Right ventricle myocardium inferior (tissue), 1 donor: ENCODE measurements at regions not wholly inside any gene's neighbourhood (a gene's known extent, or its start where the extent isn't known, plus 50 kb on each side); places are given as distances from the start of the nearest gene placed in this dataset.

ENCODE experiments used
- ATAC-seq: fragments of 200-7000 bp; cut with Tn5 transposase; one replicate; pipeline ENCODE4 v1.9.1; 2020; ENCODE audit warnings: mild to moderate bottlenecking, moderate library complexity
- DNase-seq: peaks from one replicate; pipeline ENCODE4 v3.0.0; 2021; ENCODE audit errors: missing footprints
- intact Hi-C: fragments of 100-400 bp; cut with DNase I; formaldehyde crosslinking; loops from one replicate; pipeline ENCODE4 v1.11.0; 2022
- donor health status: DM: no; HTN: yes; CAD: no; lungs with severe emphysema.

DNA sequence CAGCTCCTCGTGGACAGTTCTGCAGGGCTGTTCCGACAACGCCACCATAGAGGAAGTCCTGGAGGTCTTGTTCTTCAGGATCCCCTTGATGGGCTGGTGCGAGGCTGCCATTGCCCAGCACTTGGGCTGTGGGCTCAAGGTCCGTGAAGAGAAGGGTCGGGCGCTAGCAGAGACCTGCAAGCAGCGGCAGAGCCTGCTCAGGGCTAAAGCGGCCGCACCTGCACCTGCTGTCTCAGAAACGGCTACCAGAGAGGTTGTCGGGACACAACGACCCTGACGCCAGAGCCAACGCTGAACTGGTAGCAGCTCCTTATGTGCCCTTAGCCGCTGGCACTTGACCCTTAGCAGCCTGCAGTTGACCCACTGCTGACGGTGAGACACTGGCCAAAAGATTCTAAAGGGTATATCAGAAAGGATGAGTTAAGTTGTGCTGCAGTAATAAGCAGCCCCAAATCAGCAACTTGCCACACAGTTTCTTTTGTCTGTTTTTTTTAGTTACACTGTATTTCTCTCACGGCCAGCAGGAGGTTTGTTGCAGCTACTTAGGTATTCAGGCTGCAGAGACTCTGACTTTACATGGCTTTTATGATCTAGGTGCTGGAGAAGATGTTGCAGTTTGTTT lies 55.5 kb upstream of the ST6GAL2 start:
- ATAC-seq (no peak), DNase-seq (no peak)
- intact Hi-C loops = no loop called here

DNA sequence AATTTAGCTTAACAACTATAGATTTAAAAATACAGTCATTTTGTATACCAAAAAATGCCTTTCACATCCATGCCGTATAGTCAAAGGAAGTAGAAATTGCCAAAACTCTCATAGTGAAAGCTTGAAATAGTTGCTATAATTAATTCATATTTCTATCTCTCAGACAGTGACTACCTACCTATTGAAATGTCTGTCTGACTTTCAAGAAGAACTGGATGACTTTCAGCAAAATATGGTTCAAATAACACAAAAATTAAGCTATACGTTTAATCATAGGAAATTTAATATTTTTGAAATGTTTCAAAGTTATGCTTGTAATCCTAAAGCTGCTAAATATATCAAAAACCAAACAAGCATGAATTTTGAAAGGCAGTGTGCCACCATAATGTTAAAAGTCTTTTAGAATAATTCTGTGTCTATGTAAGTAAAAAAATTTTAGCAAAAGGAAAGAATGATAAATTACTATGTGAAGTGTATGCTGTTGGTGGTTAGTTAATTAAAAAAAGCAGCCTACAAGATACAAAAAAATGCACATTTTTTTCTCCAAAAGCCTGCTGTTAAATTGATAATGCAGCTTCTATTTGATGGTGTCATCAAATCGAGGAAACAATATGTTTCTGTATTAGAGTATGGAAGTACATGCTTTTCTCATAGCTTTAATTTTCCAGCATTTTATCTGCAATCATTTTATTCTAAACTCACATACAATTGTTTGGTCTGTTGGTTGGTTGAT lies 57.7 kb upstream of the ST6GAL2 start:
- intact Hi-C loops = no loop called here
- DNase-seq (no peak), ATAC-seq (no peak)

DNA sequence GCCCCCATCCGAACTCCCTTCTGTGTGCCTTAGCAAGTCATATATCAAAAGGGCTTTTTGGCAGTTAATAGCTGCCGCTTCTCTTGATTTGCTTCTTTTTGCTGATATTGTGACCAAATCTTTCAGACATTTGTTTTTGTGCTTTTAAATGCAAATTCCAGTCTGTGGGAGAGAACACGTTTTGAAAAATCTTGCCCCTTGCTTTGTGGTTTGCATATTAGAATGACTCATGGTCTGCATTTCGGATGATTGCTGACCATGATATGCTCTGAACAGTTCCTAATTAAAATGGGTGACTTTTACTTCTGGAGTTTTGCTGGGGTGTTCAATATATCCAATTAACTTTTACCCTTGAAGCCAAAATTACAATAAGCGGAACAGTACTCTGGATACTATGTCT lies 58.2 kb upstream of the ST6GAL2 start:
- no peak for DNase-seq
- ATAC-seq = no peak
- intact Hi-C loops = no loop called here

DNA sequence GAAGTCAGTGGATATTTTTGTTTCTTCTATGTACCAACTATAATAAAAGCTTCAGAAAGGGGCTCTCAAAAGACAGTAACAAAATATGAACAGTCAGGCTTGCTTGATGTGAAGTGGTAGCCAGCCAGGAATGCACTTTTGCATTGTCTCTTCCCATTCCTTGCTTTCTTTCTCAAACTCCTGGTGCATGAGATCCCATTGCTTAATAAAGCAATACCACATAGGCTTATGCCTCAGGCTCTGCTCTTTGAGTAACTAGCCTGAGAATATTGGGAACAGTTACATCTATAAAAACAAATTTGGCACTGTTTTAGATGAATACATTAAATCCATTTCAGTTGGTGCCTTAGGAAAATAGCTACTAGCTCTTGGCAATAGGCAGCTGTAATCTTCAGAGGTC lies 62.6 kb upstream of the ST6GAL2 start:
- intact Hi-C loops = no loop called here
- ATAC-seq (no peak), DNase-seq (no peak)

DNA sequence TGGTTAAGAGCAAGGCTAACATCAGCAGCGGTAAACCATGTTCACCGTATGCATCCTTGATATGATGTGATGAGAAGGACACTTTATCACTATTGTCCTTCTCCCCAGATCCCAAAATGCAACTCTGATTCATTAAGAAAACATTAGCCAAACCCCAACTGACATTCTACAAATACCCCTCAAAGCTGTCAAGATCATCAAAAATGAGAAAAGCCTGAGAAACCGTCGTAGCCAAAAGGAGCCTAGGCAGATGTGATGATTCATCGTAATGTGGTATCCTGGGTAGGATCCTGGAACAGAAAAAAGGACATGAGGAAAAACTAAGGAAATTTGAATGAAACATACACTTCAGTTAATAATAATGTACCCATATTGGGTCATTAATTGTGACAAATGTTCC lies 67.3 kb upstream of the ST6GAL2 start:
- ATAC-seq (no peak), DNase-seq (no peak)
- intact Hi-C loops = no loop called here

DNA sequence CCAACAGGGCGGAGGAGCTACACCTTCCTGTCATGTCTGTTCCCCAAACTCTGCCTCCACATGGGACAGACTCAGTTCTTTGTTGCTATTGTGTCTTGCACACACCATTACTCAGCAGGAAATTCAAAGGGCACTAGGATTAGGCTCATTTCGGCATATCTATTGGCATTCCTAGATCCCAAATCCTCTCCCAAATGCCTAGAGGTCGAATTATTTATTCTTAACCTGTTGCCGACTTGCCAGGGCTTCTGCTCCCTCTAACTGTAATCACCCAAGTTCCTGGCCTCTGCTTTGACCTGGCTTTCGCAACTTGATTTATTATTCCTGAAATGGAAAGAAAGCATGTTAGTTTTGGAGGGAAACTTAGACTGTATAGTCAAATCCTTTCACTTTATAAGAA lies 67.8 kb upstream of the ST6GAL2 start:
- intact Hi-C loops = no loop called here
- ATAC-seq (no peak), DNase-seq (no peak)

DNA sequence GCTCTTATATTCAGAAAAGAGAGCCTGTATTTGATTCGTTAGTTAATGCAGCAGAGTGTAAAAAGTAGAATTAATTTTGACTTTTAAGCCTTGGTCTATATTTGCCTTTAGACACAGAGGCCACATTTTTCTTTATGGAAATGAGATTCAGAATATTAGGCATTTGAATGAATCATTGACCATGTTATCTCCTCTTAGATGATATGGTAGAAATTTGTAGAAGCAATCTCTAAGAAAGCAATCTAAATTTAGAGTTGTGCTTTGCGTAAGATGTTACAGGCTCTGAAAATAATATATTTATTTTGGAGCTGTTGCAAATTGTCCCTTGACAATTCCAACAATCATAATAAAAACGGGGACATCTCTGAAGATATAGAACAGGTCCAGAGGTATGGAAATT lies 68.3 kb upstream of the ST6GAL2 start:
- intact Hi-C loops = no loop called here
- no peak for DNase-seq
- ATAC-seq = no peak

DNA sequence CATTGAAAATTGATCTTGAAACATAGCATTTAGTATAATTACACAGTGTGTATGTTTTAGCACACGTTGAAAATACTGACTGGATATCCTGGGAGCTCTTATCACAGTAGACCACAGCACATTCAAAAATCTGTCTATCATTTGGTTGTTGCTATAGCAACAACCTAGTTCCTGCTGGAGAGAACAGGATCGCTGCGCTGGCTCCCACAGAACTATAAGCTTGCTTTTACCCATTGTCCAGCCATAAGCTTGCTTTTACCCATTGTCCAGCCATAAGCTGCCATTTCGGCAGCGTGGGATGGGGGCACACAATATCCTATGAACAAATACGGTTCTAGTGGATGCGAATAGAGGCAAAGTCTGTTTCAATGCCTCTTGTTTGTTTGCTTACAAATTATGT lies 70.4 kb upstream of the ST6GAL2 start:
- intact Hi-C loops = no loop called here
- no peak for ATAC-seq
- DNase-seq = no peak

DNA sequence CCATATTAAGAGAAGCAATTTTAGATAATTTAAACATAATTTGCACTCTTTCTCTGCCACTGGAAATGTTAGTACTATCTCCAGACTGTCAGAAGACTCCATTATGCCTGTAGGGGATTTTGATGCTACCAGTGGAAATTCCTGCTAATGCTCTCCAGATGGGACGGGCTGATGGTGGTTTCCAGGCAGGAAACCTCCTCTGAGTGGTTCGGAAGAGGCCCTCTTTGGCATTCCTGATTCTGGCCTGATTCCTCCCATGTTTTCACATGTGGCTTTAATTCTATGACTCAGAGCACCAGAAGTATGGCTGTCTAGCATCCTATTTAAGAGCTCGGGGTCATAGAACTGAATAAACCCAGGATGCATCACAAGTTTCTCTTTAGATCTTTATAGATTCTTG lies 70.9 kb upstream of the ST6GAL2 start:
- intact Hi-C loops = no loop called here
- DNase-seq (no peak), ATAC-seq (peak; percentile 37)

DNA sequence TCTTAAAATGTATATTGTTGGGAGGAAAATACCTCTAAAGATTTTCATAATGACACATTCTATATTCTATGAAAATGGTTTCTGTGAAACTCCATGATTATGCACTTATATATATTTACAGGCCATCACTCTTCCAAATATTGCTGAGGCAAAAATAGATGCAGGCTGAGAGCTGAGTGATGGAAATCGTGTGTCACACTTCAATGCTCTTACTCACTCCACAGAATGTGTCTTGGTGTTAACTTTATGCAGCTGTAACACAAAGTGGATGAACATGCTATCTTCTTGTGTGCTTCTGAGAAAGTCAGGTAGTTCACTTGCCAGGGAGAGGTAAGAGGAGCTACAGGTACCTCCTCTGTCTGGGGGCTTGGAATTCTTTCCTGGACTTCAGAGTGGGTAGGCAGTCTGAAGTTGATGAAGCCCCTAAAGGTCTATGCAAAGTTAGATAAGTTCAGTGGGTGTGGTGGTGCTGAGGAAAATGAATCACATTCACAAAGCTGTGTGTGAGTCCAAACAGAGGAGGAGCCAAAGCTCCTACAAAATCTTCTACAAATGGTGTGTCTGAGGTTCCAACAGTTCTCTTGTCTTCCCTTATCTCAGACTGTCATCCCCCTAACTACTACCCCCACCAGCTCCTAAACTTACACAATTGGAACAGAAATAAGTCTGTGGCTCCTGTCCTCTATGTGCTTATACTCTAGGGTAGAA lies 74.2 kb upstream of the ST6GAL2 start:
- no peak for DNase-seq
- intact Hi-C loops = no loop called here
- no peak for ATAC-seq

DNA sequence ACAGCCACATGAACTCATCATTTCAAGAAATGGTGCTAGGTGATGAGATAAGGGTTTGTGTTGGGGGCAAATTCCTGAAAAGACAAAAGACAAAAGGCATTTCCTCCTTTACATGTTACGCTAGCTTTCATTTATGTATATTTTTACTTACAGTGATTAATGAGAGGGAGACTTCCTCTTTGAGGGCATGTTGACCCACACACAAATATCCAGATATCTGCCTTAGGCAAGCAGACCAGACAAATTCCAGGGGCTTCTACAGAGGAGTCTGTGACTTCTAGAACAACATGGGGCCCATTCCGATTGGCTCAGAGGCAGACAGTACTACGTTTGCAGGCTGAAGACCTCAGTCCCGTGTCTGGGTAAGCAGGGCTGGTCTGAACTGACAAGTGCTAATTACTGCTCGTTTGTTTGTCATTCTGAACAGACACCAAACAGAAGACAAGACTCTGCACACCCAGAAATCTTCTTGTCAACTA lies 74.8 kb upstream of the ST6GAL2 start:
- DNase-seq = no peak
- no peak for ATAC-seq
- intact Hi-C loops = no loop called here

DNA sequence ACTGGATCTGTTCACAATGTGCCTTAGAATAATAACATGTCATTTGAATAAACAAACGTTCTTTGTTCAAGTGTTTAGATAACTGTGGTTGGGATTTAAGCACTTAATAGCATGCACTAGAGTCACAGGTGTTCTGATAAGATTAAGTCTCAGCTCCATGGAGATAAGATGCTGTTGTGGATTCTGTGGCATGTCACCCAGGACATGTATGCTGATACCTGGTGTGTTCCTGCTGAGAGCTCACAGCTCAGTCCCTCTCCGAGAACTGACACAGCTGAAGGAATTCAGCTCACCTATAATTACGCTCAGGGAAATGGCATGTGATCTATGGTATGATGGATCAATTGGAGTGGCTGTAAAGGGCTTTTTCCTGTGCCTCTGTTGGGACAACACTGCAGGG lies 75.4 kb upstream of the ST6GAL2 start:
- ATAC-seq = no peak
- DNase-seq = no peak
- intact Hi-C loops = no loop called here

DNA sequence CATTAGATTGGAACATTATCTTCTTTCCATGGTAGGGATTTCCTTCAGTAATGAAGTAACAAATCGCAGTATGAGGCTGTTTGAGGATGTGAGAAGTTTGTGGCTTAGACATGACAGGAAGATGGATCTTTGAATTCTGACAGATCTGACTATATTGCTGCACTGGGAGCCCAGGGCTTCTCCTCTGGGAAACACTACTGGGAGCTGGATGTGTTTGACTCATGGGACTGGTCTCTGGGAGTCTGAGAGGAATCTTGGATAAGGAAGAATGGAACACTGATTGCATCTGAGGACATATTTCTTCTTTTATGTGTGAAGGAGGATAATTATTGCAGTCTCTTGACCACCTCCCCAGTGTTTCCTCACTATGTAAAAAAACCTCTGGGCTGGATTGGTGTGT lies 77.2 kb upstream of the ST6GAL2 start:
- intact Hi-C loops = no loop called here
- no peak for DNase-seq
- no peak for ATAC-seq

DNA sequence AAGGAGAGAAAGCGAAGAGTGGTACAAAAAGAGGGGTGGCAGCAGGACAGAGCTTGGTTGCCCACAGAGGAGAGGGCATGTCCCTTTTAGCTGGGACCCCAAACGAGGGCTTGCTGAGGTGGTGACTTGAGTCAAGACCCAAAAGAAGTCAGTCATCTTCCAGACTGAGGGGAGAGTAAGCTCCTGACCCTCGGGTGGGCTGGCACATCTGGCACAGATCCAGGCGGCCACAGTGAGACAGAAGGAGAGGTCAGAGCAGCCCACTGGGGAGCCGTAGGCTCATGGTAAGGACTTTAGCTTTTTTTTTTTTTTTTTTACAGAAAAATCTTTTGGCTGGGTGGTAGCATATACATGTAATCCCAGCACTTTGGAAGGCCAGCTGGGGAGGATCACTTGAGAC lies 77.9 kb upstream of the ST6GAL2 start:
- no peak for DNase-seq
- intact Hi-C loops = no loop called here

DNA sequence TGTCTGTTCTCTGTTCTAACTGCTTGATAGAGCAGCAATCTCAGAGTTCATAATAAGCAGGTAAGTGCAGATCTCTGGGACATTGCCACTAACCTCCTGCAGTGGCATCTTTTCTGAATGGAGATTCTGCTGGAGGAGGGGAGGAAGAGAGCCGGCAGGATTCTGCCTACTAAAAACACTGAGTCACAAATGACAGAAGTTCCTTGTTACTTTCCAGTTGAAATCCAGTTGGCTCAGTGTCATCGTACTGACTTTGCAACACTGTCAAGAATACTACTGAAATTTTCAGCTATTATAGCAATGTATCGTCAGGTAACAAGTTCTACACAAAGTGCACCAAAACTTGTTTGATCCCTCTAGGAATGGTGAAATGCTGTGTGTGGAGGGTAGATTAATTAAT lies 79.6 kb upstream of the ST6GAL2 start:
- no peak for ATAC-seq
- intact Hi-C loops = no loop called here
- DNase-seq = no peak

More for the DNA sequence above, 77.9 kb upstream of the ST6GAL2 start:
- ATAC-seq = no peak

DNA sequence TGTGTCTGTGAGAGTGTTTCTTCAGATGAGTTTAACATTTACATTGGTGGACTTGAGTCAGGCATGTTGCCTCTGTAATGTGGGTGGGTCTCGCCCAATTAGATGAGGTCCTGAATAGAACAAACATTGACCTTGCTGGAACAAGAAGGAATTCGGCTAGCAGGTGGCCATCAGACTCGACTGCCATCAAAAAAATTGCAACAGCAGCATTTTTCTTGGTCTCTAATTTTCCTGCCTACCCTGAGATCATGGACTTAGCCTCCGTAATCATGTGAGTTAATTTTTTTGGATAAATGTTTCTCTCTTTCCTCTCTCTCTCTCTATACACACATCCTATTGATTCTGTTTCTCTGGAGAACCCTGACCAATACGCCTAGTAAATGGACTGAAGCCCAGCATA lies 83.8 kb upstream of the ST6GAL2 start:
- ATAC-seq (no peak), DNase-seq (no peak)
- intact Hi-C loops = no loop called here

DNA sequence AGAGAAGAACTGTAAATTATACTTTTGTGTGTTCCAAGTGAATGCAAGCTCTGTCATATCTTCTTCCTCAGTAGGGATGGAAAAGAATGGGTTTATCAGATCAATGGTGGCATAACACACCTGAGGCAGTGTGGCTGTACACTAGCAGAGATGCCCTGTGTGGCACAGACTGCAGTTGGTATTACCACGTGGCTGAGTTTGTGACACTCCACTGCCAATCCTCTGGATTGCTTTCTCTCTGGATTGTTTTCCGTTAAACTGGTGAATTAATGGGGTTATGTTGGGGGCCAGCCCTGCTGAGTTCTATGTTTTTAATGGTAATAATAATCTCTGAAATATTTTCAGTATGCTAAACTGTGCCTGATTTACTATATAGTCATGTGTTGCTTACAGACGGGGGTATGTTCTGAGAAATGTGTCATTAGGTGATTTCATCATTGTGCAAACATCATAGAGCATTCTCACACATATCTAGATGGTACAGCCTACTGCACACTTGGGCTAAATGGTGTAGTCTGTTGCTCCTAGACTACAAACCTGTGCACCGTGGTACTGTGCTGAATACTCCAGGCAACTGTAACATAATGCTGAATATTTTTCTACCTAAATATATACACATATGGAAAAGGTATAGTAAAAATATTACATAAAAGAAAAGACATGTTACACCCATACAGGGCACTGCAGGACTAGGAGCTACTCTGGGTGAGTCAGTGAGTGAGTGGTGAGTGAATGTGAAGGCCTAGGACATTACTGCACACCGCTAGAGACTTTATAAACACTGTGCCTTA lies 84.7 kb upstream of the ST6GAL2 start:
- DNase-seq = no peak
- intact Hi-C loops = no loop called here
- ATAC-seq = no peak

DNA sequence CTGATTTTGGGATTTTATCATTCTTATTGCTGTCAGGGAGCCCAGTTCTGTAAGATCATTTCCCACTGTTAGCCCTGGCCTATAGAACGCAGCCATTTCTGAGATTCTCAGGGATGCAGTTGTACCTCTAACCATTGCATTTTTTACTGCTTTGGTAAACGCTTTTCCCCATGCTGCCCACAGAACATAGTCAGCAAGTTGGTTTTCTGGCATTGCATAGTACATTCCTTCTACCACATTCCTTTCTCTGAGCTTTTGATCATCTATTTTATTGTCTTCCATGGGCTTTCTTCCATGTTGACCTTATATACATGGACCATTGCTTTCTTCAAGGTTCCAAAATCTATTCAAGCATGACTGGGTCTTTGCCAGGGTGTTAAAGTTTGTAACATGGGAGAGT lies 86.8 kb upstream of the ST6GAL2 start:
- intact Hi-C loops = no loop called here
- ATAC-seq (no peak), DNase-seq (no peak)

DNA sequence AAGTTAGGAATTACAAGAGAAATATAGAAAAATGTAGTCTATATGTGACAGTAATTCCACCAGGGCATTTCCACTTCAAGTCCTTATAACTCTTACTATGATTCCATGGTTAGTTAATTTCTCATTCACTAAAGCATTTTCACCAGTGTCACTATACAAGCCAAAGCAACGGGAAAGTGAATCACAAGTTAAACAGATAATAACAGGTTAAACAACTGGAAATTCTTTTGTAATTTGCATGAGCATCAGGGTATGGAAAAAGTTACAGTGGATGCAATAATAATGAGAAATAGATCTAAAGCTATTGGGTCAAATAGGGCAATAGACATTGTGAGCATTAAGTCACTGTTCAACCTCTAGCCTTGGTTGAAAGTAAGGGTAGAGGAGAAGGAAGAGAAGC lies 88.9 kb upstream of the ST6GAL2 start:
- intact Hi-C loops = no loop called here
- DNase-seq (no peak), ATAC-seq (no peak)

DNA sequence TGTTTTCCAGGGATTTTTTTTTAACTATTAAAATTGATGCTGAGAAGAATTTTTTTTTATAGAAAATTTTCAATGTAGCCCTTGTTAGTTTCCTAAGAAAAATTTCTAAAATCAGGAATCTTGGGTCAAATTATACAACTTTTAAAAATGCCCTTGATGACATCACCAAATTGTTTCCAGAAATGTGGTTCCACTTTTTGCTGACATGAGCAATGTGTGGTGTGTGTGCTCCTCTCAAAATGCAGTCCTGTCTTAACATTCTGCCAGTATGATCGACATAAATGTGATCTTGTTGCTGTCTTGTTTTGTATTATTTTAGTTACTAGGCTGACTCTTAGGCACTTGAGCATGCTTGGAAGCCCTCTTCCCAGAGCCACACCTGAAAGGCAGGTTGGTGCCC lies 89.7 kb upstream of the ST6GAL2 start:
- ATAC-seq = no peak

More for the DNA sequence above, 89.7 kb upstream of the ST6GAL2 start:
- intact Hi-C loops = no loop called here
- DNase-seq = no peak
